GM12878 (cell line): ENCODE measurements at regions not wholly inside any gene's neighbourhood (a gene's known extent, or its start where the extent isn't known, plus 50 kb on each side); places are given as distances from the start of the nearest gene placed in this dataset.

Experiments
- ATAC-seq: fragments of 200-7000 bp; cut with Tn5 transposase; 3 replicates; pipeline ENCODE4 v1.9.1; 2020; ENCODE audit warnings: mild to moderate bottlenecking, moderate library complexity
- BruUV-seq: library from RNA; stranded (reverse); fragments of 400-500 nt; replicated peaks from 2 replicates; lab custom pipeline; 2021; lab: Mats Ljungman, UMichigan
- CTCF ChIA-PET: fragments of 300-600 bp; sonication (Branson Sonifier 250); formaldehyde crosslinking; extraction: SDS; loops from one replicate; lab custom pipeline; 2021; ENCODE audit warnings: inconsistent platforms; lab: Yijun Ruan, JAX
- POLR2A ChIA-PET: fragments of 350-600 bp; formaldehyde crosslinking; extraction: SDS; loops from one replicate; lab custom pipeline; 2021; ENCODE audit warnings: inconsistent platforms; lab: Charles Lee
- RAD21 ChIA-PET: fragments of 300-600 bp; sonication (Branson Sonifier 250); formaldehyde crosslinking; loops from one replicate; lab custom pipeline; 2023; ENCODE audit warnings: antibody characterized with exemption; ENCODE audit not compliant: unreplicated experiment; lab: Charles Lee
- SMC1A ChIA-PET: fragments of 300-600 bp; sonication (Branson Sonifier 250); formaldehyde crosslinking; loops from one replicate; lab custom pipeline; 2023; ENCODE audit not compliant: unreplicated experiment, uncharacterized antibody; lab: Charles Lee
- DNase-seq: peaks from one replicate; pipeline ENCODE4 v3.0.0-alpha.2; 2011; ENCODE audit warnings: low read depth, low spot score
- FAIRE-seq: peaks from 3 replicates; lab custom pipeline; 2011; peaks lifted over from hg19 to GRCh38; lab: Jason Lieb, UNC
- H2AFZ ChIP-seq: 2 replicates; pipeline ENCODE4 v1.6.0; 2011; ENCODE audit warnings: low read depth, low read length, control low read depth; ENCODE audit not compliant: control insufficient read depth
- H3K27ac ChIP-seq: 2 replicates; pipeline ENCODE4 v1.5.1; 2011; ENCODE audit warnings: control low read depth; ENCODE audit not compliant: control insufficient read depth, insufficient read depth
- H3K27me3 ChIP-seq, 2 experiments: replicated peaks in 1 of 2; 2 replicates each; pipeline versions ENCODE4 v1.6.0 to v1.6.1; 2011; ENCODE audit warnings: low read length in 1 of 2; ENCODE audit not compliant: control insufficient read depth in 2 of 2, insufficient read depth in 2 of 2
- H3K36me3 ChIP-seq, 2 experiments: 2 replicates each; pipeline ENCODE4 v1.5.1; 2011; ENCODE audit warnings: low read length in 1 of 2; ENCODE audit not compliant: control insufficient read depth in 2 of 2, insufficient read depth in 2 of 2
- H3K4me1 ChIP-seq: 2 replicates; pipeline ENCODE4 v1.6.1; 2011; ENCODE audit warnings: mild to moderate bottlenecking, low read length, moderate library complexity, mixed read lengths; ENCODE audit not compliant: control insufficient read depth, insufficient read depth
- H3K4me2 ChIP-seq: 2 replicates; pipeline ENCODE4 v1.6.0; 2011; ENCODE audit warnings: control low read depth; ENCODE audit not compliant: control insufficient read depth, insufficient read depth
- H3K4me3 ChIP-seq: fragments of 200-600 bp; sonication (generic); 2 replicates; pipeline ENCODE4 v1.5.1; 2016
- H3K79me2 ChIP-seq: 2 replicates; pipeline ENCODE4 v1.6.0; 2011; ENCODE audit warnings: low read length; ENCODE audit not compliant: control insufficient read depth, insufficient read depth
- H3K9ac ChIP-seq: 2 replicates; pipeline ENCODE4 v1.8.0; 2011; ENCODE audit warnings: low read length, control low read depth, mixed read lengths; ENCODE audit not compliant: control insufficient read depth, insufficient read depth
- H3K9me3 ChIP-seq: replicated peaks from 3 replicates; pipeline ENCODE4 v1.5.1; 2011; ENCODE audit warnings: mild to moderate bottlenecking, low read length; ENCODE audit not compliant: control insufficient read depth, insufficient read depth
- H4K20me1 ChIP-seq: 2 replicates; pipeline ENCODE4 v1.6.0; 2011; ENCODE audit not compliant: control insufficient read depth, insufficient read depth
- CHD1 ChIP-seq: IDR thresholded peaks from 2 replicates; pipeline ENCODE4 v1.6.1; 2012; ENCODE audit warnings: low read depth, low read length, improper control_type of control experiment
- POLR2A ChIP-seq: IDR thresholded peaks from 2 replicates; pipeline ENCODE4 v1.6.1; 2011; ENCODE audit warnings: low read depth, mild to moderate bottlenecking, low read length
- POLR2AphosphoS2 ChIP-seq: IDR thresholded peaks from 2 replicates; pipeline ENCODE4 v1.6.1; 2011; ENCODE audit warnings: low read depth, mild to moderate bottlenecking, low read length, improper control_type of control experiment, moderate library complexity
- POLR2AphosphoS5 ChIP-seq: IDR thresholded peaks from 2 replicates; pipeline ENCODE4 v1.6.1; 2011; ENCODE audit warnings: mild to moderate bottlenecking, low read length, inconsistent platforms
- RUNX3 ChIP-seq: IDR thresholded peaks from 2 replicates; pipeline ENCODE4 v1.6.1; 2012; ENCODE audit warnings: low read length, inconsistent platforms
- SIN3A ChIP-seq: IDR thresholded peaks from 2 replicates; pipeline ENCODE4 v1.6.1; 2012; ENCODE audit warnings: low read depth, low read length, improper control_type of control experiment
- TAF1 ChIP-seq: IDR thresholded peaks from 2 replicates; pipeline ENCODE4 v1.6.1; 2011; ENCODE audit warnings: mild to moderate bottlenecking, low read depth, low read length, borderline replicate concordance
- TCF7 ChIP-seq: IDR thresholded peaks from 2 replicates; pipeline ENCODE4 v1.6.1; 2014; ENCODE audit warnings: antibody characterized with exemption, borderline replicate concordance
- WRNIP1 ChIP-seq: IDR thresholded peaks from 2 replicates; pipeline ENCODE4 v1.6.1; 2011; ENCODE audit warnings: low read depth, low read length, improper control_type of control experiment, borderline replicate concordance
- ZNF592 ChIP-seq: fragments of 450-650 bp; IDR thresholded peaks from 2 replicates; pipeline ENCODE4 v1.6.1; 2017; ENCODE audit warnings: mild to moderate bottlenecking, moderate library complexity
- WGBS: methylation state at CpG from one replicate; pipeline ENCODE4 v1.1.6; 2016; ENCODE audit warnings: low lambda C conversion rate; ENCODE audit not compliant: insufficient replicate concordance, insufficient coverage; ENCODE audit errors: missing lambda C conversion rate; 5-methylcytosine and 5-hydroxymethylcytosine counted together
- in situ Hi-C: fragments of 300-500 bp; cut with MboI; formaldehyde crosslinking; loops from 9 replicates; pipeline ENCODE4 v1.14.3; 2018; ENCODE audit warnings: mixed read lengths
- intact Hi-C: fragments of 100-400 bp; cut with micrococcal nuclease; formaldehyde crosslinking; loops from one replicate; pipeline ENCODE4 v1.14.2; 2022; ENCODE audit not compliant: unreplicated experiment
- TF ChIP-seq, protein P1 (sequence below): IDR thresholded peaks from 2 replicates; pipeline ENCODE4 v1.6.1; 2012; ENCODE audit warnings: improper control_type of control experiment, low read depth, low read length; ENCODE audit not compliant: insufficient replicate concordance

DNA sequence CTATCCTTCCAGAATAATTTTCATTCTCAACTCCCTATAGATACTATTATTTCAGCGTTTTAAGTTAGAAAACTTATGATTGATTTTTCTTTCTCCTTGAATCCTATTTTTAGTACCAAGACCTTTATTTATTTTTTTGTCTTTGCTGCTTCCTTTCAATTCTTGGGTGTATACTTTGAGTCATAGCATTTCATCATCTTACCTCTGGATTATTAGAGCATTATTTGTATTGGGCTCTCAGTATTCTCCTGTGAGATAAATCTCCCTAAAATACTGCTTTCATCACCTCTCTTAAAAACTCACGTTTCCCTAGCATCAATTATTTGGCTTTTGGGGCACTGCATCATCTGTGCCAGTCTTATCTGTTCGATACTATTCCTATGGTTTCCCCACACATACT, 222.8 kb downstream of the POSTN start:
- H3K27me3 ChIP-seq: no peaks in the 10 kb centered on the region
- intact Hi-C loops: no loop called here
- ChIA-PET CTCF (no interaction called here), SMC1A (no interaction called here), RAD21 (no interaction called here), POLR2A (no interaction called here)
- H3K9ac ChIP-seq: no peak overlapping the region
- FAIRE-seq (no peak), ATAC-seq (no peak), DNase-seq (no peak)
- 4% methylated on average over 3 of the region's 3 CpGs for WGBS
- H3K36me3 ChIP-seq: no peaks in the 10 kb centered on the region
- H3K4me1 ChIP-seq: no peaks in the 10 kb centered on the region
- H3K4me3 ChIP-seq: no peak overlapping the region
- no peaks in the 10 kb centered on the region for H3K79me2 ChIP-seq
- no peaks in the 10 kb centered on the region for H4K20me1 ChIP-seq
- no peak overlapping the region for H2AFZ ChIP-seq
- H3K27ac ChIP-seq: no peak overlapping the region
- no peaks in the 10 kb centered on the region for H3K9me3 ChIP-seq
- H3K4me2 ChIP-seq: no peak overlapping the region
- BruUV-seq: no TSS peak
- TF ChIP-seq POLR2AphosphoS5 (no peak), TCF7 (no peak), RUNX3 (no peak), SIN3A (no peak), POLR2AphosphoS2 (no peak), POLR2A (no peak), TAF1 (no peak)
- TF ChIP-seq, all 136 proteins: peak for 0
- in situ Hi-C loops: no loop called here

DNA sequence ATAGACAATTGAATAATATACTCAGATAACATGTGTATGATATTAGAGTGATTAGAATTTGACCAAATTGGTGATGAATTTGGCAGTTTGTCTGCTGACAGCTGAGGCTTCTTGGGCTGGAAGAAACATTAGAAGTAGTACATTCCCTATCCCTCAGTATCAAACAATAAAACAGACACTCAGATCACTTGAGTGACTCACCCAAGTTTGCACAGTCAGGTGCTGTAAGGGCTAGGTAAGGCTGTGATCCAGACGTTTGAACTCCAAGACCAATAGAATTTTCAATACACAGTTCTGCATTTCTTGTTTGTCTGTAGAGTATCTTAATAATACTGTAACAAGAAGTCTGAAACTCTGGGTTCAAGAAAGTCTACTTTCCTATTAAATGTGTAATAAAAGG, 223.5 kb downstream of the POSTN start:
- H3K9me3 ChIP-seq: no peaks in the 10 kb centered on the region
- H4K20me1 ChIP-seq: no peaks in the 10 kb centered on the region
- no TSS peak for BruUV-seq
- in situ Hi-C loops: no loop called here
- H3K4me3 ChIP-seq: no peak overlapping the region
- ATAC-seq (no peak), FAIRE-seq (no peak), DNase-seq (no peak)
- WGBS: 0% methylated on average over 1 of the region's 1 CpG
- H3K79me2 ChIP-seq: no peaks in the 10 kb centered on the region
- no peaks in the 10 kb centered on the region for H3K4me1 ChIP-seq
- intact Hi-C loops: no loop called here
- ChIA-PET SMC1A (no interaction called here), POLR2A (no interaction called here), CTCF (no interaction called here), RAD21 (no interaction called here)
- no peak overlapping the region for H3K4me2 ChIP-seq
- no peaks in the 10 kb centered on the region for H3K27me3 ChIP-seq
- H3K9ac ChIP-seq: no peak overlapping the region
- H3K27ac ChIP-seq: no peak overlapping the region
- H2AFZ ChIP-seq: no peak overlapping the region
- H3K36me3 ChIP-seq: no peaks in the 10 kb centered on the region
- no peak for TF ChIP-seq CHD1
- TF ChIP-seq WRNIP1: no peak
- TF ChIP-seq ZNF592: no peak
- TF ChIP-seq, protein P1, sequence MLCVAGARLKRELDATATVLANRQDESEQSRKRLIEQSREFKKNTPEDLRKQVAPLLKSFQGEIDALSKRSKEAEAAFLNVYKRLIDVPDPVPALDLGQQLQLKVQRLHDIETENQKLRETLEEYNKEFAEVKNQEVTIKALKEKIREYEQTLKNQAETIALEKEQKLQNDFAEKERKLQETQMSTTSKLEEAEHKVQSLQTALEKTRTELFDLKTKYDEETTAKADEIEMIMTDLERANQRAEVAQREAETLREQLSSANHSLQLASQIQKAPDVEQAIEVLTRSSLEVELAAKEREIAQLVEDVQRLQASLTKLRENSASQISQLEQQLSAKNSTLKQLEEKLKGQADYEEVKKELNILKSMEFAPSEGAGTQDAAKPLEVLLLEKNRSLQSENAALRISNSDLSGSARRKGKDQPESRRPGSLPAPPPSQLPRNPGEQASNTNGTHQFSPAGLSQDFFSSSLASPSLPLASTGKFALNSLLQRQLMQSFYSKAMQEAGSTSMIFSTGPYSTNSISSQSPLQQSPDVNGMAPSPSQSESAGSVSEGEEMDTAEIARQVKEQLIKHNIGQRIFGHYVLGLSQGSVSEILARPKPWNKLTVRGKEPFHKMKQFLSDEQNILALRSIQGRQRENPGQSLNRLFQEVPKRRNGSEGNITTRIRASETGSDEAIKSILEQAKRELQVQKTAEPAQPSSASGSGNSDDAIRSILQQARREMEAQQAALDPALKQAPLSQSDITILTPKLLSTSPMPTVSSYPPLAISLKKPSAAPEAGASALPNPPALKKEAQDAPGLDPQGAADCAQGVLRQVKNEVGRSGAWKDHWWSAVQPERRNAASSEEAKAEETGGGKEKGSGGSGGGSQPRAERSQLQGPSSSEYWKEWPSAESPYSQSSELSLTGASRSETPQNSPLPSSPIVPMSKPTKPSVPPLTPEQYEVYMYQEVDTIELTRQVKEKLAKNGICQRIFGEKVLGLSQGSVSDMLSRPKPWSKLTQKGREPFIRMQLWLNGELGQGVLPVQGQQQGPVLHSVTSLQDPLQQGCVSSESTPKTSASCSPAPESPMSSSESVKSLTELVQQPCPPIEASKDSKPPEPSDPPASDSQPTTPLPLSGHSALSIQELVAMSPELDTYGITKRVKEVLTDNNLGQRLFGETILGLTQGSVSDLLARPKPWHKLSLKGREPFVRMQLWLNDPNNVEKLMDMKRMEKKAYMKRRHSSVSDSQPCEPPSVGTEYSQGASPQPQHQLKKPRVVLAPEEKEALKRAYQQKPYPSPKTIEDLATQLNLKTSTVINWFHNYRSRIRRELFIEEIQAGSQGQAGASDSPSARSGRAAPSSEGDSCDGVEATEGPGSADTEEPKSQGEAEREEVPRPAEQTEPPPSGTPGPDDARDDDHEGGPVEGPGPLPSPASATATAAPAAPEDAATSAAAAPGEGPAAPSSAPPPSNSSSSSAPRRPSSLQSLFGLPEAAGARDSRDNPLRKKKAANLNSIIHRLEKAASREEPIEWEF: no peak
